B cell (primary cell): ENCODE measurements at regions not wholly inside any gene's neighbourhood (a gene's known extent, or its start where the extent isn't known, plus 50 kb on each side); places are given as distances from the start of the nearest gene placed in this dataset.

ENCODE experiments used
- ATAC-seq: fragments of 200-7000 bp; cut with Tn5 transposase; one replicate; pipeline ENCODE4 v1.10.0; 2021; ENCODE audit warnings: low read depth, mild to moderate bottlenecking, moderate number of reproducible peaks, moderate library complexity
- CTCF ChIA-PET: fragments of 350-600 bp; sonication (Branson Sonifier 250); formaldehyde crosslinking; loops from one replicate; lab custom pipeline; 2021; ENCODE audit warnings: antibody characterized with exemption, inconsistent platforms; lab: Charles Lee
- POLR2A ChIA-PET: fragments of 350-600 bp; sonication (Branson Sonifier 250); formaldehyde crosslinking; loops from one replicate; lab custom pipeline; 2021; ENCODE audit warnings: antibody characterized with exemption; lab: Charles Lee
- DNase-seq: peaks from one replicate; pipeline ENCODE4 v3.0.0; 2013
- H2AFZ ChIP-seq: 2 replicates; pipeline ENCODE4 v1.6.1; 2012; ENCODE audit warnings: mild to moderate bottlenecking, low read depth, low read length; ENCODE audit not compliant: insufficient read depth, poor library complexity, severe bottlenecking
- H3K27ac ChIP-seq, 2 donors: 1 replicate in 1 of 2; 2 replicates in 1 of 2; pipeline ENCODE4 v1.5.1; 2012 to 2013; ENCODE audit warnings: low read length in 2 of 2, mild to moderate bottlenecking in 2 of 2, moderate library complexity in 1 of 2
- H3K27me3 ChIP-seq, 4 experiments: fragments of 200-600 bp in 1 of 4; sonication (generic) in 1 of 4; replicated peaks in 1 of 4; 1 replicate in 2 of 4; 2 replicates in 2 of 4; pipeline versions ENCODE4 v1.6.1 to v1.7.0; 2013 to 2016; ENCODE audit warnings: low read length in 3 of 4, mild to moderate bottlenecking in 2 of 4, mixed read lengths in 1 of 4, moderate library complexity in 1 of 4; ENCODE audit not compliant: insufficient read depth in 4 of 4, control insufficient read depth in 3 of 4; ENCODE audit errors: control extremely low read depth in 1 of 4
- H3K36me3 ChIP-seq, 2 experiments: replicated peaks in 1 of 2; 1 replicate in 1 of 2; 2 replicates in 1 of 2; pipeline versions ENCODE4 v1.6.1 to v1.7.1; 2013; ENCODE audit warnings: low read length in 1 of 2; ENCODE audit not compliant: insufficient read depth in 2 of 2, control insufficient read depth in 1 of 2; ENCODE audit errors: control extremely low read depth in 1 of 2, extremely low read depth in 1 of 2
- H3K4me1 ChIP-seq, 2 donors: fragments of 200-600 bp in 1 of 2; sonication (generic) in 1 of 2; 1 replicate in 1 of 2; 2 replicates in 1 of 2; pipeline versions ENCODE4 v1.5.1 to v1.6.1; 2013 to 2017; ENCODE audit warnings: low read length in 2 of 2; ENCODE audit not compliant: control insufficient read depth in 2 of 2, insufficient read depth in 2 of 2
- H3K4me2 ChIP-seq: replicated peaks from 2 replicates; pipeline ENCODE3; 2012; ENCODE audit warnings: mild to moderate bottlenecking, low read depth, low read length; ENCODE audit not compliant: poor library complexity, severe bottlenecking
- H3K4me3 ChIP-seq, 5 experiments: fragments of 200-600 bp in 1 of 5; sonication (generic) in 1 of 5; 1 replicate in 3 of 5; 2 replicates in 2 of 5; pipeline versions ENCODE4 v1.5.1 to v1.7.0; 2011 to 2016; ENCODE audit warnings: low read length in 4 of 5, mild to moderate bottlenecking in 4 of 5, low read depth in 2 of 5, control low read depth in 1 of 5, moderate library complexity in 1 of 5; ENCODE audit not compliant: insufficient read depth in 1 of 5; ENCODE audit errors: control extremely low read depth in 1 of 5, extremely low read depth in 1 of 5
- H3K79me2 ChIP-seq: fragments of 200-600 bp; sonication (generic); one replicate; pipeline ENCODE4 v1.6.0; 2016; ENCODE audit warnings: low read length; ENCODE audit not compliant: control insufficient read depth, insufficient read depth
- H3K9ac ChIP-seq: fragments of 200-600 bp; sonication (generic); 2 replicates; pipeline ENCODE4 v1.6.1; 2017; ENCODE audit warnings: mild to moderate bottlenecking, low read length, moderate library complexity
- H3K9me3 ChIP-seq, 3 donors: one replicate each; pipeline versions ENCODE4 v1.6.1 to v1.7.1; 2013; ENCODE audit warnings: low read length in 2 of 3; ENCODE audit not compliant: control insufficient read depth in 2 of 3, insufficient read depth in 1 of 3; ENCODE audit errors: control extremely low read depth in 1 of 3
- H4K20me1 ChIP-seq: 2 replicates; pipeline ENCODE4 v1.6.0; 2012; ENCODE audit warnings: mild to moderate bottlenecking, low read length; ENCODE audit not compliant: insufficient read depth, control insufficient read depth, poor library complexity, severe bottlenecking
- H3K27ac Mint-ChIP-seq: one replicate; pipeline ENCODE4 v1.8.0; 2021; ENCODE audit warnings: mixed read lengths
- H3K27me3 Mint-ChIP-seq: one replicate; pipeline ENCODE4 v1.8.0; 2021; ENCODE audit warnings: mixed read lengths
- H3K4me1 Mint-ChIP-seq: one replicate; pipeline ENCODE4 v1.8.0; 2021; ENCODE audit warnings: mixed read lengths
- H3K4me3 Mint-ChIP-seq: one replicate; pipeline ENCODE4 v1.8.0; 2021; ENCODE audit warnings: mixed read lengths
- H3K9me3 Mint-ChIP-seq: one replicate; pipeline ENCODE4 v1.8.0; 2022; ENCODE audit warnings: mixed read lengths; ENCODE audit not compliant: insufficient read depth
- EZH2 ChIP-seq: IDR thresholded peaks from 2 replicates; pipeline ENCODE4 v1.6.1; 2012; ENCODE audit warnings: borderline replicate concordance, low read depth, mild to moderate bottlenecking, moderate library complexity, low read length; ENCODE audit not compliant: insufficient read depth, poor library complexity, severe bottlenecking
- WGBS: methylation state at CpG from one replicate; pipeline ENCODE4 v1.1.5; 2013; ENCODE audit warnings: missing lambda C conversion rate; ENCODE audit not compliant: insufficient coverage; 5-methylcytosine and 5-hydroxymethylcytosine counted together
- intact Hi-C: fragments of 100-400 bp; cut with micrococcal nuclease; formaldehyde crosslinking; loops from one replicate; pipeline ENCODE4 v1.10.0; 2022
- TF ChIP-seq, protein P1 (sequence below): fragments of 200-600 bp; IDR thresholded peaks from one replicate; pipeline ENCODE4 v1.8.0; 2022; ENCODE audit warnings: antibody characterized with exemption, mild to moderate bottlenecking

DNA sequence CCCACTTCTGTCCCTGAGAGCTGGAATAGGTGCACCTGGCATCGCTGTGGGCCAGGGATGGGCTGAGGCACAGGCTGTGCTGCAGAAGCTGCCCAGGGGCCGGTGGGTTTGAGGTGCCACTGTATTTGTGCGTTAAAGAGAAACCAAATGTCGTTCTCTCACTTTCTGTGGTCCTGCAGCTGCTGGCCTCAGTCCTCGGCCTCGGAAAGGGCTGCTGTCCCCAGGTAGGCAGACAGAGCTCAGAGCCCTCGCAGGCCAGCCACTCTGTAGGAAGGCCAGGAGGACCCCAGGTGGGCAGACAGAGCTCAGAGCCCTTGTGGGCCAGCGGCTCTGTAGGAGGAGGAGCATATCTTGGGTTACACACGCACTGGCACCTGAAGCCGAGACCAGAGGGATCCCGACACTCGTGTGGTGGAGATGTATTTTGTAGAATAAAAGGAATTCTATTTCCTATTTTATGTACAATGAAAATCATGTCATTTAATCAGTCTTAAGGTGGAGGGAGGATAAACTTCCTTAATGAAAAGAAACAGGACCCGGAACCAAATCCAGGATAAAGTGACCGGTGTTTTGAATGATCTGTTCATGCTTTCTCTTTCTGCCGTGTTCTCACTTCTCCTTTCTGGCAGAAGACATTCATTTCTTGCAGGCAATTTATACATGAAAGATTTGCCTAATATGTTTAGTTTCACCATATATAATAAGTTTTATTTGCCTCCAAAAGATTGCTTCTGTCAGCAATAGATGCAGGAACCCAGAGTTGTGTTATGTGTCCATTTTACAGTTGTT lies 54.4 kb upstream of the HGFAC start:
- Mint-ChIP-seq H3K4me3 (peak overlapping the region; percentile 72), H3K9me3 (no peaks in the 10 kb centered on the region), H3K27me3 (peaks cover 5% of the 10 kb centered on the region), H3K27ac (peak overlapping the region; percentile 82), H3K4me1 (peaks cover 48% of the 10 kb centered on the region)
- TF ChIP-seq, protein P1, sequence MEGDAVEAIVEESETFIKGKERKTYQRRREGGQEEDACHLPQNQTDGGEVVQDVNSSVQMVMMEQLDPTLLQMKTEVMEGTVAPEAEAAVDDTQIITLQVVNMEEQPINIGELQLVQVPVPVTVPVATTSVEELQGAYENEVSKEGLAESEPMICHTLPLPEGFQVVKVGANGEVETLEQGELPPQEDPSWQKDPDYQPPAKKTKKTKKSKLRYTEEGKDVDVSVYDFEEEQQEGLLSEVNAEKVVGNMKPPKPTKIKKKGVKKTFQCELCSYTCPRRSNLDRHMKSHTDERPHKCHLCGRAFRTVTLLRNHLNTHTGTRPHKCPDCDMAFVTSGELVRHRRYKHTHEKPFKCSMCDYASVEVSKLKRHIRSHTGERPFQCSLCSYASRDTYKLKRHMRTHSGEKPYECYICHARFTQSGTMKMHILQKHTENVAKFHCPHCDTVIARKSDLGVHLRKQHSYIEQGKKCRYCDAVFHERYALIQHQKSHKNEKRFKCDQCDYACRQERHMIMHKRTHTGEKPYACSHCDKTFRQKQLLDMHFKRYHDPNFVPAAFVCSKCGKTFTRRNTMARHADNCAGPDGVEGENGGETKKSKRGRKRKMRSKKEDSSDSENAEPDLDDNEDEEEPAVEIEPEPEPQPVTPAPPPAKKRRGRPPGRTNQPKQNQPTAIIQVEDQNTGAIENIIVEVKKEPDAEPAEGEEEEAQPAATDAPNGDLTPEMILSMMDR = no peak
- TF ChIP-seq EZH2 = no peak
- ATAC-seq (peak; percentile 53), DNase-seq (peak; percentile 69)
- WGBS = 69% methylated on average over 8 of the region's 15 CpGs
- H3K9ac ChIP-seq = peak overlapping the region; percentile 55
- H3K27ac ChIP-seq = peak overlapping the region; percentile 17 to 45
- peak overlapping the region in 4 of 5 experiments; percentile 24 to 58 (median 46) for H3K4me3 ChIP-seq
- H3K36me3 ChIP-seq = no peaks in the 10 kb centered on the region
- H3K4me2 ChIP-seq = peak overlapping the region; percentile 92
- ChIA-PET POLR2A (interaction anchor here (0.6 to 1.4 kb wide), 3 partner anchors 16 to 103 kb away, joined by 3 to 11 read pairs (median 3); no protein-coding TSS in a partner anchor), CTCF (interaction anchor here (0.7 to 1.7 kb wide), 5 partner anchors 17 to 93 kb away, joined by 3 to 7 read pairs (median 4); no protein-coding TSS in a partner anchor)
- H2AFZ ChIP-seq = peak overlapping the region; percentile 36
- intact Hi-C loops = loop anchor here (1.0 to 5.0 kb wide), 3 partner anchors 15 to 95 kb away; no protein-coding TSS in a partner anchor
- H3K27me3 ChIP-seq = peaks cover 0 to 17% (median 3%) of the 10 kb centered on the region in 4 experiments
- no peaks in the 10 kb centered on the region for H4K20me1 ChIP-seq
- H3K4me1 ChIP-seq = peaks cover 37 to 52% of the 10 kb centered on the region in 2 donors
- H3K9me3 ChIP-seq = no peaks in the 10 kb centered on the region
- H3K79me2 ChIP-seq = no peaks in the 10 kb centered on the region

DNA sequence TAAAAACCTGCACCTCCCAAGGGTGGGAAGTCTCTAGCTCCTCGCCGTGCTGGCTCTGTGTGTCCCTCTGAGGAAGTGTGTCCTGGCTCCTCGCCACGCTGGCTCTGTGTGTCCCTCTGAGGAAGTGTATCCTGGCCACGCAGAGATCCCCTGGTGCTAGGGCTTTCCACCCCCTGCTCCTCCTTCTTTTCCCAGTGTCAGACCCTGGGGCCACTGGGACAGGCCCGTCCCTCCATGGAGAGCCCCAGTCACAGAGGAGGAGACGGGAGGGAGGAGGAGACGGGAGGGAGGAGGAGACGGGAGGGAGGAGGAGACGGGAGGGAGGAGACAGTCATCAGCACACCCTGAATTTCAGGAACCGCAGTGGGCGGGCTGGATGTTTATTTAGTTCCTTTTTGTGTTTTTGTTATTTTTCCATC lies 53.8 kb upstream of the HGFAC start:
- no peaks in the 10 kb centered on the region for H4K20me1 ChIP-seq
- Mint-ChIP-seq H3K27me3 (peaks cover 5% of the 10 kb centered on the region), H3K4me3 (peak overlapping the region; percentile 72), H3K9me3 (no peaks in the 10 kb centered on the region), H3K4me1 (peaks cover 48% of the 10 kb centered on the region), H3K27ac (peak overlapping the region; percentile 82)
- no peak for TF ChIP-seq EZH2
- TF ChIP-seq, protein P1 = no peak
- H3K36me3 ChIP-seq = no peaks in the 10 kb centered on the region
- intact Hi-C loops = loop anchor here (1.0 to 5.0 kb wide), 3 partner anchors 15 to 94 kb away; no protein-coding TSS in a partner anchor
- ATAC-seq (peak; percentile 21), DNase-seq (no peak)
- POLR2A ChIA-PET = interaction anchor here (0.6 to 1.4 kb wide), 4 partner anchors 9 to 104 kb away, joined by 3 to 11 read pairs (median 3); no protein-coding TSS in a partner anchor
- no peaks in the 10 kb centered on the region for H3K79me2 ChIP-seq
- 6% methylated on average over 4 of the region's 12 CpGs for WGBS
- peak overlapping the region in 4 of 5 experiments; percentile 24 to 58 (median 46) for H3K4me3 ChIP-seq
- H3K27me3 ChIP-seq = peaks cover 0 to 17% (median 3%) of the 10 kb centered on the region in 4 experiments
- H3K4me1 ChIP-seq = peaks cover 37 to 52% of the 10 kb centered on the region in 2 donors
- no peaks in the 10 kb centered on the region for H3K9me3 ChIP-seq
- peak overlapping the region; percentile 41 for H2AFZ ChIP-seq
- peak overlapping the region; percentile 92 for H3K4me2 ChIP-seq
- H3K27ac ChIP-seq = peak overlapping the region; percentile 17 to 45
- peak overlapping the region; percentile 55 for H3K9ac ChIP-seq
- CTCF ChIA-PET = interaction anchor here (1.4 to 1.7 kb wide), 3 partner anchors 18 to 42 kb away, joined by 3 to 7 read pairs (median 3); no protein-coding TSS in a partner anchor
